HG02678 (cell line): ENCODE measurements at regions not wholly inside any gene's neighbourhood (a gene's known extent, or its start where the extent isn't known, plus 50 kb on each side); places are given as distances from the start of the nearest gene placed in this dataset.

ENCODE experiments used
- ATAC-seq: cut with Tn5 transposase; IDR thresholded peaks from one replicate; pipeline ENCODE4 v1.9.1; 2021; ENCODE audit warnings: mild to moderate bottlenecking, moderate library complexity; ENCODE audit not compliant: unreplicated experiment

GRCh38 chr2:128435576-128436478 is 117.2 kb upstream of the HS6ST1 start:
- ATAC-seq = no peak

- no peak for ATAC-seq
Observed at GRCh38 chr2:128436479-128437203, 118.0 kb upstream of the HS6ST1 start.

- ATAC-seq = no peak
Observed at GRCh38 chr2:128437204-128437565, 118.5 kb upstream of the HS6ST1 start.

- ATAC-seq = no peak
Observed at GRCh38 chr2:128438091-128438490, 119.4 kb upstream of the HS6ST1 start.

- ATAC-seq = no peak
Observed at GRCh38 chr2:128438586-128438985, 119.9 kb upstream of the HS6ST1 start.

DNA sequence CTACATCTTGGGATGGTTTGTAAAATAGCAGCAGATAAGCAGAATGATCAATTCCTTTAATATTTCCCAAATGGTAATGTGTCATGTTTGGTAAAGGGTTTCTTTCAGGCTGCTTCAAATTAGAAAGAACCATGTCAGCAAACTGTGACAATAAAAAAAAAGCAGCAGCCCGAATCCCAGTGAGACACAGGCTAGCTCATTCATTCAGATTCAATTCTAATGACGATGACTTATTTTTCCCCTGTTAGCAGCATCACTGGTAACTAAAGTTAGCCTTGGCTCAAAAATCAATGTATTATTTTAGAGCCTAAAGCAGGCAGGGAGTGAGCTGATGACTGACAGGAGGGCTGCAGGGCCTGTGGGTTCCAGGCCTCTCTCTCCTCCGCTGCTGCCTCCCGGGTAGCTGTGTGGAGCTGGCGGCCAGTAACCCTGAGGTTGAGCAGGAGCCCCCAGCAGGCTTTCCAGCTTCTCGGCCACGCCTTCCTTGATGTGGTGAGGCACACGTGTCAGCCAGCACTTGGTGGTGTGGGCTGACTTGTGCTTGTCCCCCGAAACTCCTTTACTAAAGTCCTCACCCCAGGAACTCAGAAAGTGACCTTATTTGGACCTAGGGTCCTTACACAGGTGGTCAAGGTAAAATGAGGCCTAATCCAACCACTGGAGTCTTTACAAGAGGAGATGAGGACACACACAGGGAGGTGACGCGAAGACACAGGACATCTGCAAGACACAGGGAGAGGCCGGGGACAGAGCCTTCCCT is 120.5 kb upstream of the HS6ST1 start:
- ATAC-seq = no peak

GRCh38 chr2:128439791-128440665 is 121.4 kb upstream of the HS6ST1 start:
- ATAC-seq = no peak

DNA sequence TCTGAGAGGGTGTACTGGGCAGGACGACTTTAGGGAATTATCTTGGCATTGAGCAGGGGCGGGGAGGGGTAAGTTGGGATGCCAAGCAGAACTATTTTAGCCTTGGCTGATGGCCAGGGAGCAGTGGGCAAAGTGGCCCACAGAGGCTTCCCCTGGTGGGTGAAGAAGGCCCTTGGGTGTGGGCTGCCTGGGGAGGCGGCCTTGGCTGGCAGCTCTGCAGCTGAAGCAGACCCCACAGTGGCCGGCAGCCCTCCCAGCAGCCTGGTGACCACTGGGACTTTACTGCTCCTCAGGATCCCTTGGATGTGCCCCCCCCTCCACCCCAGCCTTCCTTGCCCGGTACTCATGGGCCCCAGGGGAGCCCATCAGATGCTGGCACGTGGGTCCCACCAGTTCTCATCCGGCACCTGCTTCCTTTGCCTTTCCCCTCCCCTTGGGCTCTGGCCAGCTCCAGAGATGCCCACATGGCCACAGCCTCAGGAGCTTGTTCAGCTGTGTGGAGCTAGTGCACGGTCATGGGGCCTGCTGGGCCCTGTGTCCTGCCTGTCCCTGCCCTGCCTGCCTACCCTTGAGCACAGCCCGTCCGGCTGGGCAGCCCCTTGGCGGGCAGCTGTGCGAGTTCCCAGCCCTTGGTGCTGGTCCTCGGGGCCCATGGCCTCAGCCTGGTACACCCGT is 122.1 kb upstream of the HS6ST1 start:
- ATAC-seq = no peak

DNA sequence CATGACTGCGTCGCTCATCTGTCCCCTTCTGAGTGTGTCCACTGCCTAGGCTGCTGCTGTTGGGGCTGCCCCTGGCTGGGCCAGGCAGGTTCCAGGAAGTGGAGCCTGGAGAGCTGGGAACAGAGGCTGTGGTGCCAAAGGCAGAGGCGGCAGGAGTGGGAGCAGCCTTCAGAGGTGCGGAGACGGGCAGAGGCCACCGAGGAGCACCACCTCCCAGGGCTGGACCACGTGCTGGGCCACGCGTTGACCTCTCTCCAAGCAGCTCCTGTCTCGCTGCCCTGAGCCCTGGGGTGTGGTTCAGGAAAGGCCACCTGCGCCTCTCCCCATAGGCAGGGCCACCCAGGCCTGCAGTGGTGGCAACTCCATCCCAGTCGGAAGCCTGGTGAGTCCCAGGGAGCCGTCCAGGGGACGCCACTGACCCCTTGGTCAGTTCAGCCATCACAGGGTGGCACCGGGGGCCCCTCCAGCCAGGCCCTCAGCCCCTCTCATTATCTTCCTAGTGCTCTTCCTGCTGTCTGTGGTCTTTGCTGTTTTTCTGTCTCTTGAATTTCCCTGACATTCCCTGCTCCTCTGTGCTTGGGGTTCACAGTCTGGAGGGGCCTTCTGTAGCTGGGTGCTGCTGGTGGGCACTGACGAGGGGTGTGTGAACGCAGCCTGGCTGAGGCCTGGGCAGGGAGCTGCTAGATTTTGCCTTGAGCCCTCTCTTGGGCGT is 122.8 kb upstream of the HS6ST1 start:
- ATAC-seq = no peak

DNA sequence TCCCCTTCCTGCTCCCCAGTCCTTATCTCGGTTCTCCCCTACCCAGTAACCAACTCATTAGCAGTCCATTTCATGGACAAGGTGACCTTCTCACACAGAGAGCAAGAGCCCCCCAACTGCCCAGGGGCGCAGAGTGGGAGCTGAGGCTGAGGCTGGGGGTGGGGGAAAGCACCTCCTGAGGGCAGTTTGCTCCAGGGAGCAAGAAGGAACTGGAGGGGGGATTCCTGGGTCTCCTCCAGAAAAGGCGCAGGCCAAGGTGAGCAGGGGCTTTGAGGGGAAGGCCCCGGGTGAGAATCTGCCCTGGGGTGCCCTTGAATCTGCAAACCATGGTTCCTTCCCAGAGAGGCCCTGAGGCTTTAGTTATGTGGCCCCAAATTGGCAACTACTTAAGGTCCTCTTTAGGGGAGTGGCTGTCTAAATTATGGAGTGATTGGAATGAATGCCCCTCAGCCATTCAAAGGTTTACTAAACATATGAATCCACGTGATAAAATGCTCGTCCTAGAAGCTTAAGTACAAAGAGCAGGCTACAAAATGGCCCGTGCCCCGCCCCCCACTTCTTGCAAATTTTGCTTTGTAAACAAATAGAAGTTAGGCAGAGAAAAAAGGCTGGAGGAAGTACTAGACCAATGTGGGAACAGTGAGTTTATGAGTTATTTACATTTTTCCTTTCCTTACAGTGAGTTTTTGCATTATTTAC is 123.5 kb upstream of the HS6ST1 start:
- ATAC-seq = no peak

GRCh38 chr2:128442891-128443302 is 124.2 kb upstream of the HS6ST1 start:
- ATAC-seq = no peak

GRCh38 chr2:128444121-128444771 is 125.6 kb upstream of the HS6ST1 start:
- ATAC-seq = no peak

DNA sequence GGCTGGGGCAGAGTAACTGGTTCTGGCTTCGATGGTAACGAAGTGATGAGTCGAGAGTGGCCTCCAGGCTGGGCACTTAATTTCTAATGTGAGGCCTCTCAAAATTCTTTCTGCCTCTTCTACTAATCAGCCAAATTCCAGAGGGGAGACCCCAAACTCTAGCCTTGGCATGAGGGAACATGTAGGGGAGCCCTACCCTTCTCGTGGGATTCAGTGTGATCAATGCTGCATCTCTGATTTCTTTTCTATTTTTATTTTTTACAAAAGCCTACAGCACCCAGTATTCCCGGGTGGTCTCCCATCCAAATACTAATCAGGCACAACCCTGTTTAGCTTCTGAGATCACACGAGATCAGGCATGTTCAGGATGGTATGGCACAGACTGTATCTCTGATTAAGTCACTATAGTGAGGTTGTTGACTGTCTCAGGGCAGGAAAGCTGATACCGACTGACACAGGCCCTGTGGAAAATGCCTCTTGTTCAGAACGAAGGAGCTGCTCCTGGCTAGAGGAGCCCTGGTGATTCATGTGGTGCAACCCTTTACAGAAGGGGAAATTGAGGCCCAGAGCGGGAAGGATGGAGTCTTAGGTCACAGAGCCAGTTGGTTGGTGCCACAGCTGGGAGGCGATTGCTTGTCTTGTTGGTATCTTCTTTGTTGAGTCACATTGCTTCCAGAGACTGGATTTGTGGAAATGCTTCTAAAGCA is 126.3 kb upstream of the HS6ST1 start:
- ATAC-seq = no peak

- ATAC-seq = no peak
Observed at GRCh38 chr2:128445523-128445900, 126.8 kb upstream of the HS6ST1 start.

DNA sequence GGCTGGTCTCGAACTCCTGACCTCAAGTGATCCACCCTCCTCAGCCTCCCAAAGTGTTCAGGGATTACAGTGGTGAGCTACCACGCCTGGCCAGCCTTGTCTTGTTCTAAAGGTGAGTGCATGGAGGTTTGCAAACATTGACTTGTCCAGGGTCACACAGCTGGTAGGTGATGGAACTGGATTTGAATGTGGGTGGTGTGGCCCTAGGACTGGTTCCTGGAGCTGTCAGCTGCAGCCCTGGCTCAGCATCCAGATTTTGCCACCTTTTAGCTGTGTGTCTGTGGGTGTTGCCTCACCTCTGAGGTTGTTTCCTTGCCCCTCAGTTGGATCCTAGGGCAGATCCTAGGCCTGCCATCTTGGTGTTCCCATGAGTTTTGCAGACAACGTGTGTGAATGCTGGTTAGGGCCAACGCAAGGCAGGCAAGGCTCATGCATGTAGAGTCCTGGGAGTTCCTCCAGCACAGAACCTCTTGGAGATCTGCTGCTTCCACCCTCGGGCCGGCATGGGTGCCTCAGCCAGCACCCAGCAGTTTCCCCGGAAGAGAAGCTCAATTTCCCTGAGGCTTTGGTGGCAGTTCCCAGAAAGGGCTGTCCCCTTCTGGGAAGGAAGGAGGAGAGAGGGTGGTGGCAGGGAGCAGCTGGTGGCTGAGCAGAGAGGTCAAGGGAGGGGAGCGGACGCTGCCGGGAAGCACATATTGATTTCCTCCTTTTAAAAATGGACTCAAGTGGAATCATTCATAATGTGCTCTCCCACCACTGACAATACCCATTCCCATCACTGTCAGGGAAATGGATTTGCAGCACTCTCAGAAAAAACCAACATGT is 127.6 kb upstream of the HS6ST1 start:
- ATAC-seq = no peak

- ATAC-seq = no peak
Observed at GRCh38 chr2:128446874-128447537, 128.3 kb upstream of the HS6ST1 start.
